SH-SY5Y (cell line): ENCODE measurements at regions not wholly inside any gene's neighbourhood (a gene's known extent, or its start where the extent isn't known, plus 50 kb on each side); places are given as distances from the start of the nearest gene placed in this dataset.

Experiments used
- GATA2 ChIP-seq: IDR thresholded peaks from 2 replicates; pipeline ENCODE4 v1.6.1; 2011; ENCODE audit warnings: mild to moderate bottlenecking, low read depth, low read length
- GATA3 ChIP-seq: IDR thresholded peaks from 2 replicates; pipeline ENCODE4 v1.6.1; 2011; ENCODE audit warnings: low read depth, mild to moderate bottlenecking, low read length, moderate library complexity

GRCh38 chr2:144094408-144095151 lies 425.3 kb downstream of the ZEB2 start:
- TF ChIP-seq GATA3 (no peak), GATA2 (no peak)

GRCh38 chr2:144091622-144092021 lies 428.3 kb downstream of the ZEB2 start:
- TF ChIP-seq GATA3 (no peak), GATA2 (no peak)

GRCh38 chr2:144088863-144089262 lies 431.1 kb downstream of the ZEB2 start:
- TF ChIP-seq GATA3, result no peak
- TF ChIP-seq GATA2, result no peak

GRCh38 chr2:144086965-144087364 lies 433.0 kb downstream of the ZEB2 start:
- TF ChIP-seq GATA2, result no peak
- no peak for TF ChIP-seq GATA3

GRCh38 chr2:144085016-144085415 lies 434.9 kb downstream of the ZEB2 start:
- TF ChIP-seq GATA3 (no peak), GATA2 (no peak)

GRCh38 chr2:144084114-144084661 lies 435.7 kb downstream of the ZEB2 start:
- TF ChIP-seq GATA3, result no peak
- no peak for TF ChIP-seq GATA2

- no peak for TF ChIP-seq GATA2
- TF ChIP-seq GATA3, result no peak
These were observed 436.7 kb downstream of the ZEB2 start for GRCh38 chr2:144083211-144083610.

- TF ChIP-seq GATA3 (no peak), GATA2 (no peak)
These were observed 437.1 kb downstream of the ZEB2 start for GRCh38 chr2:144082777-144083176.

- TF ChIP-seq GATA3 (no peak), GATA2 (no peak)
These were observed 437.6 kb downstream of the ZEB2 start for GRCh38 chr2:144082327-144082726.

- TF ChIP-seq GATA3 (no peak), GATA2 (no peak)
These were observed 438.6 kb downstream of the ZEB2 start for GRCh38 chr2:144081272-144081671.

GRCh38 chr2:144079803-144080202 lies 440.1 kb downstream of the ZEB2 start:
- TF ChIP-seq GATA2 (no peak), GATA3 (no peak)

GRCh38 chr2:144078802-144079724 lies 440.9 kb downstream of the ZEB2 start:
- TF ChIP-seq GATA3 (peak; percentile 66), GATA2 (no peak)

- no peak for TF ChIP-seq GATA3
- TF ChIP-seq GATA2, result no peak
These were observed 441.8 kb downstream of the ZEB2 start for GRCh38 chr2:144078106-144078505.

GRCh38 chr2:144074450-144074849 lies 445.5 kb downstream of the ZEB2 start:
- no peak for TF ChIP-seq GATA2
